ENCODE measurements at regions not wholly inside any gene's neighbourhood (a gene's known extent, or its start where the extent isn't known, plus 50 kb on each side); places are given as distances from the start of the nearest gene placed in this dataset.
"Not testable (repeated sequence)": the region's sequence is repeated elsewhere in the genome, so short reads cannot be mapped to it uniquely, and the experiment has no call there.

GRCh38 chr19:13633109-13633508 is 126.8 kb upstream of the CACNA1A start:
- DNase-seq (ENCODE audit: low read depth), result no peak
- H3K4me3 ChIP-seq (ENCODE audit: low read length), result no peak overlapping the region
- no peak for TF ChIP-seq CTCF (conservative IDR thresholded peaks at IDR 0.05; ENCODE audit: low read length)

- DNase-seq (ENCODE audit: low read depth); H3K4me3 ChIP-seq (ENCODE audit: low read length): not testable (repeated sequence)
Observed at GRCh38 chr19:13632164-13632563, 125.9 kb upstream of the CACNA1A start.

GRCh38 chr19:13629687-13630357 is 123.5 kb upstream of the CACNA1A start:
- H3K4me3 ChIP-seq (ENCODE audit: low read length), result no peak overlapping the region
- peak; percentile 49 for DNase-seq (ENCODE audit: low read depth)
- TF ChIP-seq CTCF (conservative IDR thresholded peaks at IDR 0.05; ENCODE audit: low read length), result no peak

- TF ChIP-seq CTCF (conservative IDR thresholded peaks at IDR 0.05; ENCODE audit: low read length), result no peak
- DNase-seq (ENCODE audit: low read depth), result no peak
- H3K4me3 ChIP-seq (ENCODE audit: low read length), result no peak overlapping the region
Observed at GRCh38 chr19:13627531-13627930, 121.3 kb upstream of the CACNA1A start.

GRCh38 chr19:13623716-13624710 is 117.7 kb upstream of the CACNA1A start:
- H3K4me3 ChIP-seq (ENCODE audit: low read length), result no peak overlapping the region
- no peak for DNase-seq (ENCODE audit: low read depth)
- TF ChIP-seq CTCF (conservative IDR thresholded peaks at IDR 0.05; ENCODE audit: low read length), result no peak

GRCh38 chr19:13622766-13623715 is 116.8 kb upstream of the CACNA1A start:
- TF ChIP-seq CTCF (conservative IDR thresholded peaks at IDR 0.05; ENCODE audit: low read length), result no peak
- H3K4me3 ChIP-seq (ENCODE audit: low read length), result no peak overlapping the region
- DNase-seq (ENCODE audit: low read depth), result no peak

GRCh38 chr19:13621413-13621812 is 115.1 kb upstream of the CACNA1A start:
- DNase-seq (ENCODE audit: low read depth), result peak; percentile 80
- TF ChIP-seq CTCF (conservative IDR thresholded peaks at IDR 0.05; ENCODE audit: low read length), result no peak
- no peak overlapping the region for H3K4me3 ChIP-seq (ENCODE audit: low read length)
